ENCODE measurements at regions not wholly inside any gene's neighbourhood (a gene's known extent, or its start where the extent isn't known, plus 50 kb on each side); places are given as distances from the start of the nearest gene placed in this dataset.

DNA sequence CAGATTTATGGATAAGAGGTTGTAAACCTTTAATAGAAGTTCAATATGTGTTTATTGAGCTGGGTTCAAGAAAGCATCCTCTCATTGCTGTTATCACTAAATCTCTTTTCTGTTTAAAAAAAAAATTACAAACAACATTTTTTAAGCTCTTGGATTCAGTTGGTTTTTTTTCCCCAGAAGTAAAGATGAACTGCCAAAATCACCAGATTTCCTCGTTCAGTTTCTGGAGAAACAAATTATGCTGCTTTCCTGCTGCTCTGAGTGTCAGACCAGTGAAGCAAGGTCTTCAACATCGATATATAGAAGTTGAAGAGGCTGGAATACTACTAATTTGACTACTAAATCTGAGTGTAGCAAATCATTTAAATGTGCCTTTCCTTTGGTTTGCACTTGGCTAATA, 352.1 kb upstream of the IRAK1BP1 start:
- H3K4me1 ChIP-seq (replicated peaks in 1 of 2), result no peaks in the 10 kb centered on the region
- H3K27me3 ChIP-seq, result no peaks in the 10 kb centered on the region
- no peaks in the 10 kb centered on the region for H3K36me3 ChIP-seq (replicated peaks in 1 of 2)
- WGBS, 4 donors, result 44 to 66% (median 52%) methylated on average over 2 of the region's 2 CpGs
- H3K27ac ChIP-seq, result no peak overlapping the region
- no peak for DNase-seq
- no peaks in the 10 kb centered on the region for H3K9me3 ChIP-seq (replicated peaks in 1 of 3)
- no peak for TF ChIP-seq POLR2A (IDR thresholded peaks at IDR 0.05)
- TF ChIP-seq, protein P1, sequence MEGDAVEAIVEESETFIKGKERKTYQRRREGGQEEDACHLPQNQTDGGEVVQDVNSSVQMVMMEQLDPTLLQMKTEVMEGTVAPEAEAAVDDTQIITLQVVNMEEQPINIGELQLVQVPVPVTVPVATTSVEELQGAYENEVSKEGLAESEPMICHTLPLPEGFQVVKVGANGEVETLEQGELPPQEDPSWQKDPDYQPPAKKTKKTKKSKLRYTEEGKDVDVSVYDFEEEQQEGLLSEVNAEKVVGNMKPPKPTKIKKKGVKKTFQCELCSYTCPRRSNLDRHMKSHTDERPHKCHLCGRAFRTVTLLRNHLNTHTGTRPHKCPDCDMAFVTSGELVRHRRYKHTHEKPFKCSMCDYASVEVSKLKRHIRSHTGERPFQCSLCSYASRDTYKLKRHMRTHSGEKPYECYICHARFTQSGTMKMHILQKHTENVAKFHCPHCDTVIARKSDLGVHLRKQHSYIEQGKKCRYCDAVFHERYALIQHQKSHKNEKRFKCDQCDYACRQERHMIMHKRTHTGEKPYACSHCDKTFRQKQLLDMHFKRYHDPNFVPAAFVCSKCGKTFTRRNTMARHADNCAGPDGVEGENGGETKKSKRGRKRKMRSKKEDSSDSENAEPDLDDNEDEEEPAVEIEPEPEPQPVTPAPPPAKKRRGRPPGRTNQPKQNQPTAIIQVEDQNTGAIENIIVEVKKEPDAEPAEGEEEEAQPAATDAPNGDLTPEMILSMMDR (IDR thresholded peaks at IDR 0.05), result no peak
- H3K4me3 ChIP-seq, result no peak overlapping the region
- intact Hi-C loops (cut with DNase I), result no loop called here

GRCh38 chr6:78517399-78517798, 350.0 kb upstream of the IRAK1BP1 start:
- intact Hi-C loops (cut with DNase I), result no loop called here
- Histone ChIP-seq H3K9me3 (replicated peaks in 1 of 3) (no peaks in the 10 kb centered on the region), H3K36me3 (replicated peaks in 1 of 2) (no peaks in the 10 kb centered on the region), H3K4me3 (no peak overlapping the region), H3K27ac (no peak overlapping the region), H3K4me1 (replicated peaks in 1 of 2) (no peaks in the 10 kb centered on the region), H3K27me3 (no peaks in the 10 kb centered on the region)
- TF ChIP-seq POLR2A (IDR thresholded peaks at IDR 0.05), result no peak
- TF ChIP-seq, protein P1 (IDR thresholded peaks at IDR 0.05), result no peak
- no peak for DNase-seq
- 20 to 68% (median 62%) methylated on average over 2 of the region's 2 CpGs for WGBS, 4 donors

DNA sequence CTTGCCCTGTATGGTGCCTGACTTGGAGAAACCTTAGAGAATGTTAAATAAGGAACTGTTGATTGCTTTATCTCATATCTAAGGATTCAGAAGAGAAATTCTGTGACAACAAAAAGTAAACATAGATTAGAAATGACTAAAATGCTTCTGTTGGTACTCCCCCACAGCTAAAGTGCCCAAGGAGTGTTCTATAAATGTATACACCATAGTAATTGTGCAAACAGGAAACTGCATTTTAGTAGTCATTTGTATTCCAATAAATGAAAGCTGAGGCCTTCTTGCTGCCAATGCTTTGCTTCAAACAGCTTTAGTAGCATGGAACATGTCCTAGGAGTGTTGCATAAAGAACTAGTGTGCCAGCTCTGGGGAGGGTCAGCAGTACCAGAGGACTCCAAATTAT, 343.7 kb upstream of the IRAK1BP1 start:
- DNase-seq, result no peak
- TF ChIP-seq, protein P1 (IDR thresholded peaks at IDR 0.05), result no peak
- TF ChIP-seq POLR2A (IDR thresholded peaks at IDR 0.05), result no peak
- no peaks in the 10 kb centered on the region for H3K36me3 ChIP-seq (replicated peaks in 1 of 2)
- no peaks in the 10 kb centered on the region for H3K4me1 ChIP-seq (replicated peaks in 1 of 2)
- no peaks in the 10 kb centered on the region for H3K9me3 ChIP-seq (replicated peaks in 1 of 3)
- no peak overlapping the region for H3K4me3 ChIP-seq
- H3K27ac ChIP-seq, result no peak overlapping the region
- intact Hi-C loops (cut with DNase I), result no loop called here
- H3K27me3 ChIP-seq, result no peaks in the 10 kb centered on the region

GRCh38 chr6:78525976-78526375, 341.4 kb upstream of the IRAK1BP1 start:
- no peaks in the 10 kb centered on the region for H3K9me3 ChIP-seq (replicated peaks in 1 of 3)
- no peak for TF ChIP-seq POLR2A (IDR thresholded peaks at IDR 0.05)
- TF ChIP-seq, protein P1 (IDR thresholded peaks at IDR 0.05), result no peak
- no peak for DNase-seq
- H3K27me3 ChIP-seq, result no peaks in the 10 kb centered on the region
- 56 to 62% (median 60%) methylated on average over 2 of the region's 2 CpGs for WGBS, 4 donors
- H3K36me3 ChIP-seq (replicated peaks in 1 of 2), result no peaks in the 10 kb centered on the region
- H3K4me1 ChIP-seq (replicated peaks in 1 of 2), result no peaks in the 10 kb centered on the region
- intact Hi-C loops (cut with DNase I), result no loop called here
- H3K27ac ChIP-seq, result no peak overlapping the region
- H3K4me3 ChIP-seq, result no peak overlapping the region

All from adrenal gland (tissue), 9 donors.